HG02759 (cell line): ENCODE measurements at regions not wholly inside any gene's neighbourhood (a gene's known extent, or its start where the extent isn't known, plus 50 kb on each side); places are given as distances from the start of the nearest gene placed in this dataset.

Experiments
- ATAC-seq: cut with Tn5 transposase; IDR thresholded peaks from one replicate; pipeline ENCODE4 v1.9.1; 2021; ENCODE audit warnings: mild to moderate bottlenecking, moderate library complexity; ENCODE audit not compliant: unreplicated experiment

- no peak for ATAC-seq
Measured at GRCh38 chr6:11633741-11634509, 96.4 kb downstream of the TMEM170B start.

GRCh38 chr6:11634948-11635347 is 97.4 kb downstream of the TMEM170B start:
- ATAC-seq: no peak

GRCh38 chr6:11636121-11636520 is 98.6 kb downstream of the TMEM170B start:
- ATAC-seq: no peak

DNA sequence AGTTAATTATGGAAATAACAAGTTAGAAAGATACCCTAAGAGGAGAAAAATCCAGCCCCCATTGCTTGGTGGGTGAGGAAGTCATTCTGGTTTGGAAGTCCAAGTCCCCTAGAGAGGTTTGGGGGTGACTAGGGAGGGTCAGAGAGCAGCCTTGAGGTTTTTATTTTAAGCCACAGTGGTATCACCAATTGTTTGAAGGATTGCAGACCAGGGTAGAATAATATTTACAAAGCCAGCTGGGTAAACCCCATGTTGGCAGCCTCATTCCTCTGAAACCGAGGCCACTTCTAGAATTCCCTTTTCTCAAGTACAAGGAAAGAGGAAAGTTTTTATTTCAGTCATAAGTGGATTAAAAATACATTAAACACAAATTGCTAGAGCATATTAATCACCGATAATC is 99.7 kb downstream of the TMEM170B start:
- no peak for ATAC-seq

DNA sequence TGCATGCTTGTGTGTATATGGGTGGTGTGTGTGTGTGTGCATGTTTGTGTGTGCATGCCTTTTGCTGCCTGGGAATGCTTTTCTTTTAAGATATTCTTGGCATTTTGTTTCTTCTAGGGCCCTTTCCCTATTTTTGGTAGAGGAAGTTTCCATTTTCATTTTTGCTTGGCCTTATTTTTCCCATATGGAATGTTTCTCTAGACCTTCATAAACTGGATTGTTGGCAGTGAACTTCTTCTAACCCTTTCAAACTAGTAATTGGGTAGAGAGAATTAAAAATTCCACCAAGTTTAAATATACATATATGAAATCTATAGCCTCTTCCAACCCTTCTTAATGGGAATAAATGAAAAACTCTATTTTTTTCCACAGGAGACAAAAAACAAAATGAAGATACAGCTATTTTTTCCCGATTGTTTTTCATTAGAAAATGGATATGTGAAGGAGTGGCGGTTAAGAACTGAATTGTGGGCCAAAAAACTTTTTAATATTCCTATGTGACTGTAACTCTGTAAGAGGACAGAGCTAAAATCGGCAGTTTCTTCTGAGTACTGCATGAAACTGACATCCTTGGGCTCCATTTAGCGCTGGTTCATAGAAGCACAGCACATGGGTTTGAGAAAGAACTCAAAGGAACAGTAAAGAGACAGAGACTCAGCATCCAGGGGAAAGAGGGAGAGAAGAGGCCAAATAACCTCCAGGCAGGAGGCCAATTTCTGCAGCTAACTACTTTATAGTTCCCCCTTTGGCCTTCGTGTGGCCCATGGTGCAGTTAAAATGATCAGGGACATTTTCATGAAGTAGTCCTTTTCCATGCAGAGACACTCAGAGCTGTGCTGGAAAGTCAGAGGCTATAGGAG is 102.1 kb downstream of the TMEM170B start:
- ATAC-seq: no peak

GRCh38 chr6:11640486-11640885 is 102.9 kb downstream of the TMEM170B start:
- no peak for ATAC-seq

GRCh38 chr6:11644071-11644470 is 106.5 kb downstream of the TMEM170B start:
- no peak for ATAC-seq

DNA sequence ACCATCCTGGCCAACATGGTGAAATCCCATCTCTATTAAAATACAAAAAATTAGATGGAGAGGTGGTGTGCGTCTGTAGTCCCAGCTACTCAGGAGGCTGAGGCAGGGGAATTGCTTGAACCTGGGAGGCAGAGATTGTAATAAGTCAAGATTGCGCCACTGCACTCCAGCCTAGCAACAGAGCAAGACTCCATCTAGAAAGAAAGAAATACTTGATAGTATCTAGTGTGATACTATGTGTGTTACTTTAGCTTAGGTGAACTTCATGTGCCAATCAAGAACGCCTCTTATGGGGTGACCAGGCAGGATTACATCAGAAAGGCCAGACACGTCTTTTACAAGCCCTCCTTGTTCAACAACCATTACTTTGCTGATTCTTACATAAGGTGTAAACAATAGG is 107.1 kb downstream of the TMEM170B start:
- ATAC-seq: no peak

DNA sequence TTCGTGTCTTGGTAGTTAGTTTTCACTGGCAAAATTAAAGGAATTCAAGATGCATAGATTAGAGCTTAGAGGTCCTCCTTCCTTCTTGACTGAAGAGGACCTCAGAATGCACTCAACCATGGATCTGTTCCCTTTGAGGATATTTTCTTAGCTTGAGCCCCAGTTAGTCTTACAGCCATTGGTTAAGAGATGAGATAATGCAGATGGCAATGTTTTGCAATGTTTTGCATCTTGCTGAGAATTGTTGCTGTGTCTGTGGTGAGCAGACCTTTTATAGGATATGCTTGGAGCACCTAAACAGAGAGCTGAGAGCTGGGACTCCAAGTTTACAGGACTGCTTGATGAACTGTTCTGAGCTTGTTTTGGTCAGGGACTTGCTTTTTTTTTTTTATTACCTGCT is 107.5 kb downstream of the TMEM170B start:
- ATAC-seq: no peak

DNA sequence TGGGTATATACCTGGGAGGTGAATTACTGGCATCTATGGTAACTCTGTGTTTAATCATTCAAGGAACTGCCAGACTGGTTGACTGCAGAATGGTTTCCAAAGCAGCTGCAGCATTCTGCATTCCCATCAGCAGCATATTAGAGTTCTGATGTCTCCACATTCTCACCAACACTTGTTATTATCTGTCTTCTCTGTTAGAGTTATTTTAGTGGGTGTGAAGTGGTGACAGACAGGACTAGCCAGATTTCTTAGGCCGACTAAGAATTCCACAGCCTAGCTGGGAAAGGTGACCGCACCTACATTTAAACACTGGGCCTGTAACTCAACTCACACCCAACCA is 110.9 kb downstream of the TMEM170B start:
- ATAC-seq: no peak

DNA sequence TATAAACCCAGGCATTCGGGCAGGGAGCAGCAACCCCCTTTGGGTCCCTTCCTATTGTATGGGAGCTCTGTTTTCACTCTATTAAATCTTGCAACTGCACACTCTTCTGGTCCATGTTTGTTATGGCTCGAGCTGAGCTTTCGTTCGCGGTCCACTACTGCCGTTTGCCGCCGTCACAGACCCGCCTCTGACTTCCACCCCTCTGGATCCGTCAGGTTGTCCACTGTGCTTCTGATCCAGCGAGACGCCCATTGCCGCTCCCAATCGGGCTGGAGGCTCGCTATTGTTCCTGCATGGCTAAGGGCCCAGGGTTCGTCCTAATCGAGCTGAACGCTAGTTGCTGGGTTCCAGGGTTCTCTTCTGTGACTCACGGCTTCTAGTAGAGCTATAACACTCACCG is 111.3 kb downstream of the TMEM170B start:
- ATAC-seq: no peak

DNA sequence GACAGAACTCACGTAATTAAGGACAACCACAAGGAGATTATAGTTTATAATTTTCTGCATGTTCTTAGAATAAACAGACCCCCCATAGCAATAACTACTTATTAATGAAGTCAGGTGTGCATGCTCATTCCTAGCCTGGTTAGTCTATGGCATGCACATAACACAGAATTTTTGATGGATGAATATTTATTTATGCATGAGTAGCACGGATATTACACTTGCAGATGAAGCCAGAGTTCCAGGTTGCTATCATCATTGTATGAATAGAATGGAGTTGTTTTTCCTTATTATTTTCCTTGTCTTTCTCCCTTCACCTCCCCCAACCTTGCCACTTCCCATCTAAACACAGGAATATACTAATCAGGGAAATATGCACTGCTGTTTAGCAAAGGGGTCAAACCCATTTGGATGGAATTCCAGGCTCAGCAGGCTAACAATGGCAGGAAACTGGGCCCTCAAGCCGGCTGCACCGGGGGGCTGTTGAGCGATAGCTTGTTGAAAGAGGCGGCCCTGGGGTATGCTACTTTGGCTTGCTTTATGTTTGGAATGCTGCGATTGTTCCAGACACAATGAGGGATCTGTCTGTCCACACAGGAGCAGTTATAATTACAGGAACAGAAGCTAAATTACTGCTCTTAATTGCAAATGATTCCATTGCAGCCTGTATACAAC is 112.6 kb downstream of the TMEM170B start:
- ATAC-seq: no peak

GRCh38 chr6:11650711-11651110 is 113.2 kb downstream of the TMEM170B start:
- ATAC-seq: no peak

DNA sequence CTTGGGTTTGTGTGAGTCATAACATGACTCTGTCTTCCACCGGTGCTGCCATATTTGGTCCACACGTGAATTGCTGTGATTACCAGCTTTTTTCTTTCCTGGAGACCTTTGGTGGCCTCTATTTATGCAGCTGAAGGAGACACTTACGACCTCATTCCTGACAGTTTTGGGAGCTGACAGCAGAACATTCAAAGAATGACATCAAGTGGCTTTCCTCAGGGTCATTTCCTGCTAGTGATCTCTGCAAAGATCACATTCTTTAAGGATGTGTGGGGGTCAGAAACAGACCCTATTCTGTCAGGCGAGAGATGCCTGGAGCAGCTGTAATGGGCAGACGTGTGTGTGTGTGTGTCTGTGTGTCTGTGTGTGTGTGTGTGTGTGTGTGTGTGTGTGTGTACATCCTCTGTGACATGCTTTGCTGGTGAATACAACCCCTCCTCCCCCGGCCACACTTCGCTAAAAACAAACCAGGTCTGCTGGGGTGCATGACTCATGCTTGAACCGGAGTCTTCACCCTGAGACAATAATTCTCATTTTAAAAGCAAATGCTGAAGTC is 115.6 kb downstream of the TMEM170B start:
- peak; percentile 47 for ATAC-seq

DNA sequence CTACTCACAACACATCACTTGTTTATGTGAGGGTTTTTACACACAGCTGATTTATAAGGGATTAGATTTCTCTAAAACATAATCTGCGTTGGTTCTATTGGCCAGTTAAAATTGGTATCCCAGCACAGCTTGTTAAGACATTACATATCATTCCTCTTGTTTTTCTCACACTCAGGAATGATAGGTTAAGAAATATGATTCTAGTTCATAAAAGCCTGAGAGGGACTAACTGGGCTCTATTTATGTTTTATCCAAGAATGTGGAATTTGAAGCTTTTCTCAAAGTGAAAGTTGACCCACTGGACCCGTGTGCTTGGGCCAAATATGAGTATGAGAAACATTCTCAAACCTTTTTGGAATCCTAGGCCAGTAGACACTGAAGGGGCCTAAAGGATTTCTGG is 117.3 kb downstream of the TMEM170B start:
- no peak for ATAC-seq

- ATAC-seq: no peak
Measured at GRCh38 chr6:11656491-11656890, 118.9 kb downstream of the TMEM170B start.

GRCh38 chr6:11659757-11660156 is 118.8 kb downstream of the ADTRP start:
- ATAC-seq: no peak

DNA sequence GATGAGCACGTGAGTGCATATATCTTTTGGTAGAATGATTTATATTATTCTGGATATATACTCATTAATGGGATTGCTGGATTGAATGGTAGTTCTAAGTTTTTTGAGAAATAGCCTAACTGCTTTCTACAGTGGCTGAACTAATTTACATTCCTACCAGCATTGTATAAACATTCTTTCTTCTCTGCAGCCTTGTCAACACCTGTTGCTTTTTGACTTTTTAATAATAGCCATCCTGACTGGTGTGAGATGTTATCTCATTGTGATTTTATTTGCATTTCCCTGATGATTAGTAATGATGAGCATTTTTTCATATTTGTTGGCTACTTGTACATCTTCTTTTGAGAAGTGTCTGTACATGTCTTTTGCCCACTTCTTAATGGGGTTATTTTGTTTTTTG is 116.3 kb downstream of the ADTRP start:
- no peak for ATAC-seq

DNA sequence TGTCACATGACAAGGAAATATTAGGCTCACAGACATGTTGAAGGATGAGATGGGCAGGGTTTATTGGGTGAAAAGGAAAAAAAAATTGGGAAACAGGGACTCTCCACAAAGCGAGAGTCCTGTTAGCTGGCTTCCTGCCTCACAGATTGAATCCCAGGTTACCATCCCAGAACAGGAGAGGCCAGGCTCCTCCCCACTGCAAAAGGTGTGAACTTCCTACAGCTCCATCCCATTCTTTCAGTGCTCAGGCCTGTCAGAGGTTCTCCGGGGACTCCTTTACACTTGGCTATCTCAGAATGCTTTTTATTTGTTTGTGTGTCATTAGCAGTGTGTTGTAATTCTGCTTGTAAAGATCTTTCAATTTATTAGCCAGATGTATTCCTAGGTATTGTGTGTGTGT is 115.1 kb downstream of the ADTRP start:
- no peak for ATAC-seq
